OCI-M1 (cell line): ENCODE measurements at regions not wholly inside any gene's neighbourhood (a gene's known extent, or its start where the extent isn't known, plus 50 kb on each side); places are given as distances from the start of the nearest gene placed in this dataset.

ENCODE experiments used
- DNase-seq: peaks from one replicate; lab custom pipeline; 2025; lab: John Stamatoyannopoulos, UW

GRCh38 chr18:40673150-40673549 lies 1281.9 kb upstream of the PIK3C3 start:
- no peak for DNase-seq

GRCh38 chr18:40672590-40672989 lies 1282.4 kb upstream of the PIK3C3 start:
- DNase-seq, result no peak

GRCh38 chr18:40670668-40671375 lies 1284.2 kb upstream of the PIK3C3 start:
- no peak for DNase-seq

- no peak for DNase-seq
Observed at GRCh38 chr18:40662898-40663437, 1292.1 kb upstream of the PIK3C3 start.

- no peak for DNase-seq
Observed at GRCh38 chr18:40653682-40654081, 1301.4 kb upstream of the PIK3C3 start.

GRCh38 chr18:40652321-40652720 lies 1302.7 kb upstream of the PIK3C3 start:
- no peak for DNase-seq

GRCh38 chr18:40651163-40651562 lies 1303.9 kb upstream of the PIK3C3 start:
- DNase-seq, result no peak

- DNase-seq, result no peak
Observed at GRCh38 chr18:40642692-40643229, 1312.3 kb upstream of the PIK3C3 start.

GRCh38 chr18:40631319-40631718 lies 1323.7 kb upstream of the PIK3C3 start:
- no peak for DNase-seq

- no peak for DNase-seq
Observed at GRCh38 chr18:40630496-40630895, 1324.5 kb upstream of the PIK3C3 start.

GRCh38 chr18:40624959-40625358 lies 1330.1 kb upstream of the PIK3C3 start:
- no peak for DNase-seq

- no peak for DNase-seq
Observed at GRCh38 chr18:40613721-40614120, 1341.3 kb upstream of the PIK3C3 start.

GRCh38 chr18:40612356-40612755 lies 1342.7 kb upstream of the PIK3C3 start:
- no peak for DNase-seq

- DNase-seq, result no peak
Observed at GRCh38 chr18:40608226-40608625, 1346.8 kb upstream of the PIK3C3 start.

- DNase-seq, result no peak
Observed at GRCh38 chr18:40607542-40608148, 1347.4 kb upstream of the PIK3C3 start.

- DNase-seq, result no peak
Observed at GRCh38 chr18:40606996-40607395, 1348.0 kb upstream of the PIK3C3 start.

- DNase-seq, result no peak
Observed at GRCh38 chr18:40583671-40584070, 1371.4 kb upstream of the PIK3C3 start.

GRCh38 chr18:40582105-40582504 lies 1372.9 kb upstream of the PIK3C3 start:
- no peak for DNase-seq

GRCh38 chr18:40577981-40578365 lies 1377.1 kb upstream of the PIK3C3 start:
- no peak for DNase-seq

- no peak for DNase-seq
Observed at GRCh38 chr18:40577239-40577980, 1377.6 kb upstream of the PIK3C3 start.

GRCh38 chr18:40576507-40577115 lies 1378.4 kb upstream of the PIK3C3 start:
- no peak for DNase-seq

- DNase-seq, result no peak
Observed at GRCh38 chr18:40570615-40571014, 1384.4 kb upstream of the PIK3C3 start.
